Liver (tissue), 7 donors: ENCODE measurements at regions not wholly inside any gene's neighbourhood (a gene's known extent, or its start where the extent isn't known, plus 50 kb on each side); places are given as distances from the start of the nearest gene placed in this dataset.

Source experiments
- DNase-seq: peaks from one replicate; pipeline ENCODE4 v3.0.0-alpha.2; 2017; ENCODE audit warnings: low spot score
- H3K27ac ChIP-seq, 2 donors: one replicate each; pipeline ENCODE4 v1.7.0; 2013; ENCODE audit warnings: inconsistent platforms in 2 of 2, low read length in 2 of 2, control low read depth in 1 of 2, low read depth in 1 of 2, mild to moderate bottlenecking in 1 of 2
- H3K27me3 ChIP-seq, 4 donors: one replicate each; pipeline versions ENCODE4 v1.6.1 to v1.7.0; 2013; ENCODE audit warnings: low read length in 3 of 4, inconsistent platforms in 1 of 4, mild to moderate bottlenecking in 1 of 4, moderate library complexity in 1 of 4; ENCODE audit not compliant: control insufficient read depth in 4 of 4, insufficient read depth in 4 of 4
- H3K36me3 ChIP-seq, 4 donors: one replicate each; pipeline versions ENCODE4 v1.6.1 to v1.7.0; 2013; ENCODE audit warnings: low read length in 3 of 4, mild to moderate bottlenecking in 3 of 4, low read depth in 1 of 4, moderate library complexity in 1 of 4; ENCODE audit not compliant: control insufficient read depth in 4 of 4, insufficient read depth in 3 of 4
- H3K4me1 ChIP-seq, 4 donors: one replicate each; pipeline versions ENCODE4 v1.6.1 to v1.7.0; 2013; ENCODE audit warnings: low read length in 3 of 4, mild to moderate bottlenecking in 3 of 4, moderate library complexity in 1 of 4; ENCODE audit not compliant: control insufficient read depth in 4 of 4, insufficient read depth in 4 of 4
- H3K4me3 ChIP-seq, 3 donors: one replicate each; pipeline versions ENCODE4 v1.6.1 to v1.7.0; 2013; ENCODE audit warnings: low read length in 3 of 3, control low read depth in 1 of 3, low read depth in 1 of 3, mild to moderate bottlenecking in 1 of 3
- H3K9ac ChIP-seq, 2 donors: one replicate each; pipeline ENCODE4 v1.7.0; 2013; ENCODE audit warnings: low read length in 2 of 2, mild to moderate bottlenecking in 2 of 2, moderate library complexity in 2 of 2, control low read depth in 1 of 2, low read depth in 1 of 2
- H3K9me3 ChIP-seq, 4 donors: one replicate each; pipeline versions ENCODE4 v1.6.1 to v1.7.0; 2013; ENCODE audit warnings: low read length in 3 of 4; ENCODE audit not compliant: control insufficient read depth in 4 of 4
- ATF3 ChIP-seq: IDR thresholded peaks from 2 replicates; pipeline ENCODE4 v1.6.1; 2016; ENCODE audit warnings: antibody characterized with exemption
- EGR1 ChIP-seq, 2 donors: IDR thresholded peaks; 2 replicates each; pipeline ENCODE4 v1.6.1; 2016 to 2018; ENCODE audit warnings: antibody characterized with exemption in 2 of 2, low read depth in 2 of 2
- FOXA1 ChIP-seq: IDR thresholded peaks from 2 replicates; pipeline ENCODE4 v1.6.1; 2016; ENCODE audit warnings: antibody characterized with exemption
- FOXA2 ChIP-seq: IDR thresholded peaks from 2 replicates; pipeline ENCODE4 v1.6.1; 2016; ENCODE audit warnings: antibody characterized with exemption
- GABPA ChIP-seq, 2 donors: IDR thresholded peaks in 1 of 2; conservative IDR thresholded peaks in 1 of 2; 2 replicates each; pipeline ENCODE4 v1.6.1; 2016; ENCODE audit warnings: antibody characterized with exemption in 2 of 2, mild to moderate bottlenecking in 1 of 2, moderate library complexity in 1 of 2
- HNF4A ChIP-seq, 2 donors: conservative IDR thresholded peaks; 2 replicates each; pipeline ENCODE4 v1.6.1; 2016; ENCODE audit warnings: antibody characterized with exemption in 2 of 2, mild to moderate bottlenecking in 2 of 2
- HNF4G ChIP-seq: IDR thresholded peaks from 2 replicates; pipeline ENCODE4 v1.6.1; 2016; ENCODE audit warnings: antibody characterized with exemption
- JUND ChIP-seq, 2 donors: IDR thresholded peaks; 2 replicates each; pipeline ENCODE4 v1.6.1; 2016; ENCODE audit warnings: antibody characterized with exemption in 2 of 2
- NR2F2 ChIP-seq: IDR thresholded peaks from 2 replicates; pipeline ENCODE4 v1.6.1; 2016; ENCODE audit warnings: antibody characterized with exemption
- RAD21 ChIP-seq, 2 donors: IDR thresholded peaks; 2 replicates each; pipeline ENCODE4 v1.6.1; 2016; ENCODE audit warnings: antibody characterized with exemption in 2 of 2, mild to moderate bottlenecking in 2 of 2
- REST ChIP-seq: IDR thresholded peaks from 2 replicates; pipeline ENCODE4 v1.6.1; 2016; ENCODE audit warnings: antibody characterized with exemption, mild to moderate bottlenecking
- RXRA ChIP-seq, 2 donors: IDR thresholded peaks; 2 replicates each; pipeline ENCODE4 v1.6.1; 2017 to 2018; ENCODE audit warnings: antibody characterized with exemption in 2 of 2, mild to moderate bottlenecking in 1 of 2
- SP1 ChIP-seq: IDR thresholded peaks from 2 replicates; pipeline ENCODE4 v1.6.1; 2018; ENCODE audit warnings: antibody characterized with exemption, mild to moderate bottlenecking
- TAF1 ChIP-seq: conservative IDR thresholded peaks from 2 replicates; pipeline ENCODE4 v1.6.1; 2016; ENCODE audit warnings: antibody characterized with exemption, mild to moderate bottlenecking
- YY1 ChIP-seq: IDR thresholded peaks from 2 replicates; pipeline ENCODE4 v1.6.1; 2016; ENCODE audit warnings: antibody characterized with exemption, mild to moderate bottlenecking
- ZBTB33 ChIP-seq: IDR thresholded peaks from 2 replicates; pipeline ENCODE4 v1.6.1; 2016; ENCODE audit warnings: antibody characterized with exemption
- WGBS: extraction: QIAGEN DNeasy Blood & Tissue Kit; methylation state at CpG from one replicate; pipeline ENCODE4 v1.1.7; 2013; 5-methylcytosine and 5-hydroxymethylcytosine counted together
- donor health status: healthy.
- donor health status: healthy.
- donor health status: healthy.
- donor health status: healthy.

GRCh38 chr2:120809151-120809550, 73.5 kb downstream of the GLI2 start:
- Histone ChIP-seq H3K36me3 (no peaks in the 10 kb centered on the region), H3K27me3 (peaks cover 0 to 3% (median 0%) of the 10 kb centered on the region in 4 donors), H3K9me3 (no peaks in the 10 kb centered on the region), H3K4me1 (no peaks in the 10 kb centered on the region), H3K27ac (no peak overlapping the region), H3K9ac (no peak overlapping the region), H3K4me3 (no peak overlapping the region)
- 93% methylated on average over 2 of the region's 2 CpGs for WGBS
- no peak for DNase-seq
- TF ChIP-seq GABPA (IDR thresholded peaks at IDR 0.05 in 1 of 2, conservative IDR thresholded peaks at IDR 0.05 in 1 of 2), result no peak
- no peak for TF ChIP-seq SP1
- no peak for TF ChIP-seq RXRA (IDR thresholded peaks at IDR 0.05)
- TF ChIP-seq ZBTB33, result no peak
- TF ChIP-seq FOXA2, result no peak
- TF ChIP-seq HNF4A (conservative IDR thresholded peaks at IDR 0.05), result no peak
- no peak for TF ChIP-seq HNF4G
- TF ChIP-seq TAF1, result no peak
- TF ChIP-seq YY1, result no peak
- TF ChIP-seq ATF3, result no peak
- no peak for TF ChIP-seq NR2F2
- TF ChIP-seq RAD21 (IDR thresholded peaks at IDR 0.05), result no peak
- no peak for TF ChIP-seq REST

GRCh38 chr2:120809609-120810440, 74.2 kb downstream of the GLI2 start:
- Histone ChIP-seq H3K4me3 (no peak overlapping the region), H3K36me3 (no peaks in the 10 kb centered on the region), H3K9me3 (no peaks in the 10 kb centered on the region), H3K27me3 (peaks cover 0 to 3% (median 0%) of the 10 kb centered on the region in 4 donors), H3K9ac (no peak overlapping the region), H3K27ac (no peak overlapping the region), H3K4me1 (no peaks in the 10 kb centered on the region)
- TF ChIP-seq JUND (IDR thresholded peaks at IDR 0.05) (no peak), REST (no peak), RAD21 (IDR thresholded peaks at IDR 0.05) (no peak), RXRA (IDR thresholded peaks at IDR 0.05) (no peak), HNF4A (conservative IDR thresholded peaks at IDR 0.05) (no peak), ZBTB33 (no peak), NR2F2 (no peak), ATF3 (no peak), HNF4G (no peak), EGR1 (IDR thresholded peaks at IDR 0.05; ENCODE audit: low read depth in 2 of 2) (no peak), GABPA (IDR thresholded peaks at IDR 0.05 in 1 of 2, conservative IDR thresholded peaks at IDR 0.05 in 1 of 2) (no peak), FOXA1 (no peak), YY1 (no peak), SP1 (no peak), TAF1 (no peak)
- no peak for DNase-seq
- WGBS, result 56% methylated on average over 13 of the region's 13 CpGs
